Aorta (tissue), 5 donors: ENCODE measurements at regions not wholly inside any gene's neighbourhood (a gene's known extent, or its start where the extent isn't known, plus 50 kb on each side); places are given as distances from the start of the nearest gene placed in this dataset.
A peak's percentile ranks its signal among the peaks of the same experiment; 100 is the strongest.

Source experiments
- ATAC-seq: fragments of 200-7000 bp; cut with Tn5 transposase; one replicate; pipeline ENCODE4 v1.9.1; 2022; ENCODE audit warnings: moderate library complexity; ENCODE audit not compliant: low FRiP score
- DNase-seq, 2 donors: peaks; one replicate each; pipeline ENCODE4 v3.0.0-alpha.2; 2020
- H3K27ac ChIP-seq, 2 donors: one replicate each; pipeline ENCODE4 v1.5.1; 2013; ENCODE audit warnings: low read length in 2 of 2, mild to moderate bottlenecking in 2 of 2, moderate library complexity in 2 of 2, control low read depth in 1 of 2, inconsistent platforms in 1 of 2, low read depth in 1 of 2
- H3K27me3 ChIP-seq, 2 donors: one replicate each; pipeline ENCODE4 v1.6.1; 2013; ENCODE audit warnings: control low read depth in 1 of 2, low read length in 1 of 2, mild to moderate bottlenecking in 1 of 2, moderate library complexity in 1 of 2; ENCODE audit not compliant: insufficient read depth in 2 of 2, control insufficient read depth in 1 of 2
- H3K36me3 ChIP-seq, 2 donors: one replicate each; pipeline ENCODE4 v1.6.1; 2013; ENCODE audit warnings: control low read depth in 1 of 2, low read length in 1 of 2, mild to moderate bottlenecking in 1 of 2; ENCODE audit not compliant: insufficient read depth in 2 of 2, control insufficient read depth in 1 of 2
- H3K4me1 ChIP-seq, 2 donors: one replicate each; pipeline ENCODE4 v1.6.1; 2013; ENCODE audit warnings: low read length in 2 of 2, control low read depth in 1 of 2, mild to moderate bottlenecking in 1 of 2, moderate library complexity in 1 of 2; ENCODE audit not compliant: insufficient read depth in 2 of 2, control insufficient read depth in 1 of 2
- H3K4me3 ChIP-seq, 2 donors: one replicate each; pipeline ENCODE4 v1.5.1; 2013; ENCODE audit warnings: low read length in 2 of 2, control low read depth in 1 of 2, mild to moderate bottlenecking in 1 of 2
- H3K9me3 ChIP-seq: one replicate; pipeline ENCODE4 v1.6.1; 2013; ENCODE audit warnings: mild to moderate bottlenecking, low read length; ENCODE audit not compliant: control insufficient read depth
- WGBS, 2 donors: extraction: QIAGEN DNeasy Blood & Tissue Kit; methylation state at CpG; one replicate each; pipeline ENCODE4 v1.1.7; 2013; 5-methylcytosine and 5-hydroxymethylcytosine counted together
- intact Hi-C, 2 donors: fragments of 100-400 bp; cut with DNase I; formaldehyde crosslinking; loops; one replicate each; pipeline versions ENCODE4 v1.14.2 to v1.15.0; 2022
- donor health status: healthy with polysubstance abuse.
- donor health status: Bipolar disorder and iron deficiency.
- donor health status: DM: no; HTN: no; CAD: no.
- donor health status: DM: no; HTN: no; CAD: no.
- donor health status: DM: yes; HTN: yes; CAD: no.

- H3K36me3 ChIP-seq, result no peaks in the 10 kb centered on the region
- DNase-seq, result no peak
- no peaks in the 10 kb centered on the region for H3K27me3 ChIP-seq
- no peak overlapping the region for H3K27ac ChIP-seq
- no peak for ATAC-seq
- intact Hi-C loops, result no loop called here
- H3K4me3 ChIP-seq, result no peak overlapping the region
- H3K4me1 ChIP-seq, result no peaks in the 10 kb centered on the region
- no peaks in the 10 kb centered on the region for H3K9me3 ChIP-seq
Observed at GRCh38 chr4:66439508-66439907, 769.2 kb upstream of the EPHA5 start.

GRCh38 chr4:66433706-66434105 is 763.4 kb upstream of the EPHA5 start:
- Histone ChIP-seq H3K27ac (no peak overlapping the region), H3K4me3 (no peak overlapping the region), H3K4me1 (no peaks in the 10 kb centered on the region), H3K27me3 (no peaks in the 10 kb centered on the region), H3K36me3 (no peaks in the 10 kb centered on the region), H3K9me3 (no peaks in the 10 kb centered on the region)
- WGBS, 2 donors, result 79 to 85% methylated on average over 4 of the region's 4 CpGs
- DNase-seq (peak in 1 of 2 donors; percentile 35), ATAC-seq (no peak)
- intact Hi-C loops, result no loop called here

- Histone ChIP-seq H3K4me1 (no peaks in the 10 kb centered on the region), H3K27ac (no peak overlapping the region), H3K36me3 (no peaks in the 10 kb centered on the region), H3K4me3 (no peak overlapping the region), H3K27me3 (no peaks in the 10 kb centered on the region), H3K9me3 (no peaks in the 10 kb centered on the region)
- DNase-seq (no peak), ATAC-seq (no peak)
- intact Hi-C loops, result no loop called here
- 6 to 7% methylated on average over 1 of the region's 1 CpG for WGBS, 2 donors
Observed at GRCh38 chr4:66430856-66431255, 760.6 kb upstream of the EPHA5 start.

- no peak for ATAC-seq
- no peaks in the 10 kb centered on the region for H3K4me1 ChIP-seq
- no peak overlapping the region for H3K4me3 ChIP-seq
- no peaks in the 10 kb centered on the region for H3K36me3 ChIP-seq
- H3K27me3 ChIP-seq, result no peaks in the 10 kb centered on the region
- WGBS, 2 donors, result 37 to 58% methylated on average over 1 of the region's 1 CpG
- intact Hi-C loops, result no loop called here
- H3K9me3 ChIP-seq, result no peaks in the 10 kb centered on the region
- no peak for DNase-seq
- no peak overlapping the region for H3K27ac ChIP-seq
Observed at GRCh38 chr4:66429276-66429675, 759.0 kb upstream of the EPHA5 start.

- ATAC-seq, result no peak
- Histone ChIP-seq H3K4me3 (no peak overlapping the region), H3K27ac (no peak overlapping the region), H3K27me3 (no peaks in the 10 kb centered on the region), H3K4me1 (no peaks in the 10 kb centered on the region), H3K36me3 (no peaks in the 10 kb centered on the region), H3K9me3 (peaks cover 2% of the 10 kb centered on the region)
- intact Hi-C loops, result no loop called here
- no peak for DNase-seq
- 55 to 64% methylated on average over 4 of the region's 4 CpGs for WGBS, 2 donors
Observed at GRCh38 chr4:66416425-66416824, 746.1 kb upstream of the EPHA5 start.

GRCh38 chr4:66404141-66404540 is 733.9 kb upstream of the EPHA5 start:
- H3K4me3 ChIP-seq, result no peak overlapping the region
- H3K4me1 ChIP-seq, result no peaks in the 10 kb centered on the region
- no peaks in the 10 kb centered on the region for H3K27me3 ChIP-seq
- no peaks in the 10 kb centered on the region for H3K36me3 ChIP-seq
- no peaks in the 10 kb centered on the region for H3K9me3 ChIP-seq
- intact Hi-C loops, result no loop called here
- DNase-seq (no peak), ATAC-seq (no peak)
- 50 to 54% methylated on average over 5 of the region's 5 CpGs for WGBS, 2 donors
- no peak overlapping the region for H3K27ac ChIP-seq

GRCh38 chr4:66376921-66377320 is 706.6 kb upstream of the EPHA5 start:
- DNase-seq (no peak), ATAC-seq (no peak)
- 26 to 37% methylated on average over 1 of the region's 1 CpG for WGBS, 2 donors
- H3K4me3 ChIP-seq, result no peak overlapping the region
- no peaks in the 10 kb centered on the region for H3K36me3 ChIP-seq
- H3K9me3 ChIP-seq, result no peaks in the 10 kb centered on the region
- H3K4me1 ChIP-seq, result no peaks in the 10 kb centered on the region
- no peak overlapping the region for H3K27ac ChIP-seq
- intact Hi-C loops, result no loop called here
- no peaks in the 10 kb centered on the region for H3K27me3 ChIP-seq

GRCh38 chr4:66376396-66376795 is 706.1 kb upstream of the EPHA5 start:
- intact Hi-C loops, result no loop called here
- no peak overlapping the region for H3K27ac ChIP-seq
- no peaks in the 10 kb centered on the region for H3K27me3 ChIP-seq
- no peaks in the 10 kb centered on the region for H3K4me1 ChIP-seq
- DNase-seq, result no peak
- no peaks in the 10 kb centered on the region for H3K9me3 ChIP-seq
- H3K36me3 ChIP-seq, result no peaks in the 10 kb centered on the region
- H3K4me3 ChIP-seq, result no peak overlapping the region
- ATAC-seq, result no peak

GRCh38 chr4:66373268-66373667 is 703.0 kb upstream of the EPHA5 start:
- intact Hi-C loops, result no loop called here
- no peak for DNase-seq
- H3K4me1 ChIP-seq, result no peaks in the 10 kb centered on the region
- H3K27ac ChIP-seq, result no peak overlapping the region
- ATAC-seq, result no peak
- no peak overlapping the region for H3K4me3 ChIP-seq
- H3K9me3 ChIP-seq, result no peaks in the 10 kb centered on the region
- H3K36me3 ChIP-seq, result no peaks in the 10 kb centered on the region
- no peaks in the 10 kb centered on the region for H3K27me3 ChIP-seq

GRCh38 chr4:66372706-66373105 is 702.4 kb upstream of the EPHA5 start:
- WGBS, 2 donors, result 79 to 87% methylated on average over 6 of the region's 6 CpGs
- no peak for ATAC-seq

More at GRCh38 chr4:66372706-66373105, 702.4 kb upstream of the EPHA5 start:
- intact Hi-C loops, result no loop called here
- Histone ChIP-seq H3K36me3 (no peaks in the 10 kb centered on the region), H3K27me3 (no peaks in the 10 kb centered on the region), H3K9me3 (no peaks in the 10 kb centered on the region), H3K4me3 (no peak overlapping the region), H3K27ac (no peak overlapping the region), H3K4me1 (no peaks in the 10 kb centered on the region)
- DNase-seq, result no peak
